Naive B cell (primary cell): ENCODE measurements at regions not wholly inside any gene's neighbourhood (a gene's known extent, or its start where the extent isn't known, plus 50 kb on each side); places are given as distances from the start of the nearest gene placed in this dataset.

ENCODE experiments used
- ATAC-seq, 2 donors: fragments of 150-1000 bp; cut with Tn5 transposase; 2 replicates each; pipeline ENCODE4 v1.10.0; 2021; ENCODE audit warnings: low read depth in 2 of 2, mild to moderate bottlenecking in 2 of 2, moderate library complexity in 2 of 2
- DNase-seq: peaks from one replicate; pipeline ENCODE4 v3.0.0; 2022
- H3K27ac Mint-ChIP-seq, 6 donors: one replicate each; pipeline ENCODE4 v1.8.0; 2020 to 2022; ENCODE audit warnings: mild to moderate bottlenecking in 6 of 6, mixed read lengths in 6 of 6, moderate library complexity in 5 of 6, inconsistent platforms in 2 of 6
- H3K27me3 Mint-ChIP-seq, 3 donors: one replicate each; pipeline ENCODE4 v1.8.0; 2021 to 2022; ENCODE audit warnings: mixed read lengths in 3 of 3, mild to moderate bottlenecking in 1 of 3
- H3K36me3 Mint-ChIP-seq, 2 donors: one replicate each; pipeline ENCODE4 v1.8.0; 2020 to 2022; ENCODE audit warnings: mixed read lengths in 2 of 2, inconsistent platforms in 1 of 2, mild to moderate bottlenecking in 1 of 2
- H3K4me1 Mint-ChIP-seq, 3 donors: one replicate each; pipeline ENCODE4 v1.8.0; 2020 to 2022; ENCODE audit warnings: mixed read lengths in 3 of 3, inconsistent platforms in 1 of 3, mild to moderate bottlenecking in 1 of 3, moderate library complexity in 1 of 3
- H3K4me3 Mint-ChIP-seq, 8 donors: one replicate each; pipeline ENCODE4 v1.8.0; 2020 to 2022; ENCODE audit warnings: mild to moderate bottlenecking in 8 of 8, mixed read lengths in 8 of 8, moderate library complexity in 8 of 8, inconsistent platforms in 2 of 8
- H3K9me3 Mint-ChIP-seq, 7 donors: one replicate each; pipeline ENCODE4 v1.8.0; 2020 to 2022; ENCODE audit warnings: mixed read lengths in 7 of 7, mild to moderate bottlenecking in 5 of 7, inconsistent platforms in 2 of 7, moderate library complexity in 1 of 7

DNA sequence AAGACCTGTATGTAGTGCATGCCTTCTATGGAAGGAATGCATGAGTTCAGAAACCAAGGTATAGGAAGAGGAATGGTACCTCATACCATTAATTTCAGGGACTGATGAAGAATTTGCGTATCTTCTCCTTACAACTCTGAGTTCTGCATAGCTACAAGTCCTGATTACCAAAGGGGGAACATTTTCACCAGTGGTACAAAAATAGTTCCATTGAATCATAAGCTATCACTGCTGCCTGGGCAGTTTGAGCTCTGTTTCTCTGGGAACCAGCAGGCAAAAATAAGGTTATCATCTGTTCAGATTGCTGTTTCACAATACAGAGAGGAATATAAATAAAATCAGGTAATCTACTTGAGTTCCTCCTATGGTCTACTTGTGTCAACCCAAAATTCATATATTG lies 77.9 kb upstream of the GNPDA2 start:
- DNase-seq, result no peak
- no peaks in the 10 kb centered on the region for H3K36me3 Mint-ChIP-seq
- no peak for ATAC-seq
- H3K27ac Mint-ChIP-seq, result no peak overlapping the region
- no peaks in the 10 kb centered on the region for H3K27me3 Mint-ChIP-seq
- no peak overlapping the region for H3K4me3 Mint-ChIP-seq
- H3K4me1 Mint-ChIP-seq, result no peaks in the 10 kb centered on the region
- H3K9me3 Mint-ChIP-seq, result peaks cover 0 to 8% (median 4%) of the 10 kb centered on the region in 7 donors

DNA sequence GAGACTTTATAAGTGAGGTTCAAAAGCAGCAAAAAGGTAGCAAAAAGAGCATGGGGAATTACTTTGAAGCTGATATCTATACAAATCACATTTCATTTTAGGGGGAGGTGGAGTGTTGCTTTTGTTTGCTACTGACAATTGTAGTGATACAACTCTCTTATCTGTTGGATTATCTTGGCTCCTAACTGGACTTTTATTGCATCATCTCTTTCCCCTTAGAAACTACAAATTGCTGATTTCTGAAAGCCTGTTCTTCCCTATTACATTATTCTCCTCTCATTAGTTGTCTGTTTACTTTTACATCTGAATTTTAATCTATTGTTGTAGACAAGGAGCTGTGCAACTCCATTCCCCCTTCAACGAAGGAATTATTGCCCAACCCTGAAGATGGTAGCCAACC lies 75.0 kb upstream of the GNPDA2 start:
- no peaks in the 10 kb centered on the region for H3K27me3 Mint-ChIP-seq
- no peak for DNase-seq
- ATAC-seq, result no peak
- peaks cover 5 to 8% of the 10 kb centered on the region in 2 donors for H3K36me3 Mint-ChIP-seq
- H3K27ac Mint-ChIP-seq, result no peak overlapping the region
- H3K4me1 Mint-ChIP-seq, result no peaks in the 10 kb centered on the region
- no peak overlapping the region for H3K4me3 Mint-ChIP-seq
- peaks cover 9 to 35% (median 17%) of the 10 kb centered on the region in 7 donors for H3K9me3 Mint-ChIP-seq

DNA sequence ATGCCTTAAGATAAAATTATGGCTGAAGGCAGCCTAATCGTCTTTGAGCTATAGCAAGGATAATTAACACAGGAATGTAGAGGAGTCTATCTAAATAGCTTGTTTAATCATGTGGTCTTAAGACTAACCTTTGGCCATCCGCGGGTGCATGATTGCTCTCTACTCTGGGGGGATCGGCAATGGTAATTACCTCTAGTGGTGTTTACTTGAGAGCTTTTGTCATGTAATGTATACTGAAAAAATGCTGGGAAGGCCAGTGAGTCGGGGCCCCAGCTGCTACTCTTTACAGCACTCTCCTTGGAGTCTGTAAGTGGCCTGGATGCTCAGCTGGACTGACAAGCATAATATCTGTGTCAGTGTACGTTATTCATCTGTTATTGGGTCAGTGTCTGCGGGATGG lies 65.5 kb upstream of the GNPDA2 start:
- ATAC-seq, result no peak
- peaks cover 1 to 3% (median 2%) of the 10 kb centered on the region in 7 donors for H3K9me3 Mint-ChIP-seq
- no peak overlapping the region for H3K27ac Mint-ChIP-seq
- H3K4me3 Mint-ChIP-seq, result no peak overlapping the region
- no peak for DNase-seq
- H3K4me1 Mint-ChIP-seq, result no peaks in the 10 kb centered on the region
- H3K36me3 Mint-ChIP-seq, result no peaks in the 10 kb centered on the region
- no peaks in the 10 kb centered on the region for H3K27me3 Mint-ChIP-seq

DNA sequence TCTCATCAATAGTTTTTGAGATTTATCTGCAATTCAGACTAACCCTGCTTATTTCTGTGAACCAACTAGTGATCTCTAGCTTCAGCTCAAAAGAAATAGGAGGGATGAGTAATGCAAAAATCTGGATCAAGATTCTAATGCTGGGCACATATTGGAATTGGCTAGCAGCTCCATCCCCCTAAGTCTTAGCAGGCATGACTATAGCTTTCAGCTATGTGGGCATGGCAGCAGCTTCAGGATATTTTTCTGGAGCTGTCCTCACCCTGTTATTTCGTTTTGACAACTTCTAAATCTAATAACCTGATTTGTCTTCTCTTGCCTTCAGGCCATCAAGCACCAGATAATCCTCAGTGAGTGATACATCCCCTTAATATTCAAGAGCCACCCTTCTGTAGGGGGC lies 50.8 kb upstream of the GNPDA2 start:
- ATAC-seq (no peak), DNase-seq (no peak)
- Mint-ChIP-seq H3K4me1 (no peaks in the 10 kb centered on the region), H3K9me3 (peaks cover 4 to 27% (median 8%) of the 10 kb centered on the region in 7 donors), H3K4me3 (no peak overlapping the region), H3K27me3 (peaks cover 5 to 24% (median 9%) of the 10 kb centered on the region in 3 donors), H3K27ac (no peak overlapping the region), H3K36me3 (no peaks in the 10 kb centered on the region)
